ENCODE measurements at regions not wholly inside any gene's neighbourhood (a gene's known extent, or its start where the extent isn't known, plus 50 kb on each side); places are given as distances from the start of the nearest gene placed in this dataset.

DNA sequence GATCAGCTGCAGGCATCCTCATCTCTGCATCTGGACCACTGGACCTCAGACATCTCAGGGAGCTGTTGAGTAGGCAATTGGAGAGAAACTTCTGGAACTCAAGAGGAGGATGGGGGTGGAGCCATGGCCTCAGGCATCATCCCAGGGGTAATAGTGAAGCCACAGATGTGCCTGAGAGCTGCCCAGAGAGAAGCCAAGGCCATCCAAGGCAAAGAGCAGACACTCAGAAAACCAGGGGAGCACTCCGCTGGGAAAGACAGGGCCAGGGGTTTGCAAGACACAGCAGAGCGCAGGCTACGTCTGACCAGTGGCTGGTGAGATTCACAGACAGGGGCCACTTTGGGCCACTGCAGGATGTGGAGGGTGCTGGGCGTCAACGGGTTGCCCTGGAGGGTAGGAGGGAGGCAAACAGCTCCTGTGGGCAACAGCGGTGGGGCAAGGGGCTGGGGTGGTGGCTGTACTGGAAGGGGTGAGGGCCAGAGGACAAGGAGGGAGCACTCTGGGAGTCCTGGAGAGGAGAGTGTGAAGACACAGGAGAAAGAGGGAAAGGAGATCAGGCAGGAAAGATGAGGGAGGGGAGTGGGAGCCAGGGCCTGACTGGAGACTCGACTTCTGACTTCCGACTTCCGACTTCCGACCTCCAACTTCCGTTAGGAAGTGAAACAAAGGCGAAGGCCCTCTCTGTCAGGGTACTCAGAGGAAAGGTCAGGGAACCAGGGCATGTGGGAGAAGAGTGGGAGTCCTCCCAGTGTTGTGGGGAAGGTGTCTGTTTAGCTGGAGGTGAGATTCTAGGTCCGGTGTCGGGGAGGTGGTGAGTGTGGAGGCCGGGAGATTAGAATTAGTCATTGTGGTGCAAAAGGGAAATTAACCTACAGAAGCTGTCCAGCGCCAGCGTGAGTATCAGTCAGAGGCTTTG is 69.7 kb upstream of the ANTXRL start (continued):
- TF ChIP-seq, protein P1, sequence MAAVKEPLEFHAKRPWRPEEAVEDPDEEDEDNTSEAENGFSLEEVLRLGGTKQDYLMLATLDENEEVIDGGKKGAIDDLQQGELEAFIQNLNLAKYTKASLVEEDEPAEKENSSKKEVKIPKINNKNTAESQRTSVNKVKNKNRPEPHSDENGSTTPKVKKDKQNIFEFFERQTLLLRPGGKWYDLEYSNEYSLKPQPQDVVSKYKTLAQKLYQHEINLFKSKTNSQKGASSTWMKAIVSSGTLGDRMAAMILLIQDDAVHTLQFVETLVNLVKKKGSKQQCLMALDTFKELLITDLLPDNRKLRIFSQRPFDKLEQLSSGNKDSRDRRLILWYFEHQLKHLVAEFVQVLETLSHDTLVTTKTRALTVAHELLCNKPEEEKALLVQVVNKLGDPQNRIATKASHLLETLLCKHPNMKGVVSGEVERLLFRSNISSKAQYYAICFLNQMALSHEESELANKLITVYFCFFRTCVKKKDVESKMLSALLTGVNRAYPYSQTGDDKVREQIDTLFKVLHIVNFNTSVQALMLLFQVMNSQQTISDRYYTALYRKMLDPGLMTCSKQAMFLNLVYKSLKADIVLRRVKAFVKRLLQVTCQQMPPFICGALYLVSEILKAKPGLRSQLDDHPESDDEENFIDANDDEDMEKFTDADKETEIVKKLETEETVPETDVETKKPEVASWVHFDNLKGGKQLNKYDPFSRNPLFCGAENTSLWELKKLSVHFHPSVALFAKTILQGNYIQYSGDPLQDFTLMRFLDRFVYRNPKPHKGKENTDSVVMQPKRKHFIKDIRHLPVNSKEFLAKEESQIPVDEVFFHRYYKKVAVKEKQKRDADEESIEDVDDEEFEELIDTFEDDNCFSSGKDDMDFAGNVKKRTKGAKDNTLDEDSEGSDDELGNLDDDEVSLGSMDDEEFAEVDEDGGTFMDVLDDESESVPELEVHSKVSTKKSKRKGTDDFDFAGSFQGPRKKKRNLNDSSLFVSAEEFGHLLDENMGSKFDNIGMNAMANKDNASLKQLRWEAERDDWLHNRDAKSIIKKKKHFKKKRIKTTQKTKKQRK (IDR thresholded peaks at IDR 0.05; ENCODE audit: borderline replicate concordance, low read depth, low read length), result no peak
- TF ChIP-seq, protein P2, sequence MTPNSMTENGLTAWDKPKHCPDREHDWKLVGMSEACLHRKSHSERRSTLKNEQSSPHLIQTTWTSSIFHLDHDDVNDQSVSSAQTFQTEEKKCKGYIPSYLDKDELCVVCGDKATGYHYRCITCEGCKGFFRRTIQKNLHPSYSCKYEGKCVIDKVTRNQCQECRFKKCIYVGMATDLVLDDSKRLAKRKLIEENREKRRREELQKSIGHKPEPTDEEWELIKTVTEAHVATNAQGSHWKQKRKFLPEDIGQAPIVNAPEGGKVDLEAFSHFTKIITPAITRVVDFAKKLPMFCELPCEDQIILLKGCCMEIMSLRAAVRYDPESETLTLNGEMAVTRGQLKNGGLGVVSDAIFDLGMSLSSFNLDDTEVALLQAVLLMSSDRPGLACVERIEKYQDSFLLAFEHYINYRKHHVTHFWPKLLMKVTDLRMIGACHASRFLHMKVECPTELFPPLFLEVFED (CRISPR knock-in tag; conservative IDR thresholded peaks at IDR 0.05), result peak; percentile 93; the same call in 1 of the 2 replicates
- no peak for TF ChIP-seq ETS2 (tag; IDR thresholded peaks at IDR 0.05; ENCODE audit: borderline replicate concordance, poor library complexity, severe bottlenecking)
- TF ChIP-seq E2F3 (CRISPR knock-in tag; IDR thresholded peaks at IDR 0.05), result no peak
- TF ChIP-seq, protein P3, sequence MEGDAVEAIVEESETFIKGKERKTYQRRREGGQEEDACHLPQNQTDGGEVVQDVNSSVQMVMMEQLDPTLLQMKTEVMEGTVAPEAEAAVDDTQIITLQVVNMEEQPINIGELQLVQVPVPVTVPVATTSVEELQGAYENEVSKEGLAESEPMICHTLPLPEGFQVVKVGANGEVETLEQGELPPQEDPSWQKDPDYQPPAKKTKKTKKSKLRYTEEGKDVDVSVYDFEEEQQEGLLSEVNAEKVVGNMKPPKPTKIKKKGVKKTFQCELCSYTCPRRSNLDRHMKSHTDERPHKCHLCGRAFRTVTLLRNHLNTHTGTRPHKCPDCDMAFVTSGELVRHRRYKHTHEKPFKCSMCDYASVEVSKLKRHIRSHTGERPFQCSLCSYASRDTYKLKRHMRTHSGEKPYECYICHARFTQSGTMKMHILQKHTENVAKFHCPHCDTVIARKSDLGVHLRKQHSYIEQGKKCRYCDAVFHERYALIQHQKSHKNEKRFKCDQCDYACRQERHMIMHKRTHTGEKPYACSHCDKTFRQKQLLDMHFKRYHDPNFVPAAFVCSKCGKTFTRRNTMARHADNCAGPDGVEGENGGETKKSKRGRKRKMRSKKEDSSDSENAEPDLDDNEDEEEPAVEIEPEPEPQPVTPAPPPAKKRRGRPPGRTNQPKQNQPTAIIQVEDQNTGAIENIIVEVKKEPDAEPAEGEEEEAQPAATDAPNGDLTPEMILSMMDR (IDR thresholded peaks at IDR 0.05 in 2 of 3, conservative IDR thresholded peaks at IDR 0.05 in 1 of 3; ENCODE audit: insufficient read depth in 2 of 3, low read depth in 1 of 3, low read length in 3 of 3), result no peak
- TF ChIP-seq, protein P4, sequence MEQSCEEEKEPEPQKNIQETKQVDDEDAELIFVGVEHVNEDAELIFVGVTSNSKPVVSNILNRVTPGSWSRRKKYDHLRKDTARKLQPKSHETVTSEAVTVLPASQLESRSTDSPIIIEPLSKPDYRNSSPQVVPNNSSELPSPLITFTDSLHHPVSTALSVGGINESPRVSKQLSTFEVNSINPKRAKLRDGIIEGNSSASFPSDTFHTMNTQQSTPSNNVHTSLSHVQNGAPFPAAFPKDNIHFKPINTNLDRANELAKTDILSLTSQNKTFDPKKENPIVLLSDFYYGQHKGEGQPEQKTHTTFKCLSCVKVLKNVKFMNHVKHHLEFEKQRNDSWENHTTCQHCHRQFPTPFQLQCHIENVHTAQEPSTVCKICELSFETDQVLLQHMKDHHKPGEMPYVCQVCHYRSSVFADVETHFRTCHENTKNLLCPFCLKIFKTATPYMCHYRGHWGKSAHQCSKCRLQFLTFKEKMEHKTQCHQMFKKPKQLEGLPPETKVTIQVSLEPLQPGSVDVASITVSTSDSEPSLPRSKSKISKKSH (CRISPR knock-in tag; IDR thresholded peaks at IDR 0.05), result no peak
- no peak for TF ChIP-seq FUS (optimal IDR thresholded peaks at IDR 0.05; ENCODE audit: low read depth, low read length)
- 0 out of 2 replicates have a peak, but pooled peaks have one; percentile 19 for TF ChIP-seq ZBTB17 (CRISPR knock-in tag; IDR thresholded peaks at IDR 0.05)
- TF ChIP-seq ZEB2 (IDR thresholded peaks at IDR 0.05), result peak; percentile 97
- TF ChIP-seq, protein P5, sequence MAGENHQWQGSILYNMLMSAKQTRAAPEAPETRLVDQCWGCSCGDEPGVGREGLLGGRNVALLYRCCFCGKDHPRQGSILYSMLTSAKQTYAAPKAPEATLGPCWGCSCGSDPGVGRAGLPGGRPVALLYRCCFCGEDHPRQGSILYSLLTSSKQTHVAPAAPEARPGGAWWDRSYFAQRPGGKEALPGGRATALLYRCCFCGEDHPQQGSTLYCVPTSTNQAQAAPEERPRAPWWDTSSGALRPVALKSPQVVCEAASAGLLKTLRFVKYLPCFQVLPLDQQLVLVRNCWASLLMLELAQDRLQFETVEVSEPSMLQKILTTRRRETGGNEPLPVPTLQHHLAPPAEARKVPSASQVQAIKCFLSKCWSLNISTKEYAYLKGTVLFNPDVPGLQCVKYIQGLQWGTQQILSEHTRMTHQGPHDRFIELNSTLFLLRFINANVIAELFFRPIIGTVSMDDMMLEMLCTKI (IDR thresholded peaks at IDR 0.05; ENCODE audit: partially characterized antibody), result no peak
- no peak for TF ChIP-seq CAMTA2 (CRISPR knock-in tag; conservative IDR thresholded peaks at IDR 0.05)
- TF ChIP-seq ZNF778 (CRISPR knock-in tag; IDR thresholded peaks at IDR 0.05), result no peak
- TF ChIP-seq, protein P6, sequence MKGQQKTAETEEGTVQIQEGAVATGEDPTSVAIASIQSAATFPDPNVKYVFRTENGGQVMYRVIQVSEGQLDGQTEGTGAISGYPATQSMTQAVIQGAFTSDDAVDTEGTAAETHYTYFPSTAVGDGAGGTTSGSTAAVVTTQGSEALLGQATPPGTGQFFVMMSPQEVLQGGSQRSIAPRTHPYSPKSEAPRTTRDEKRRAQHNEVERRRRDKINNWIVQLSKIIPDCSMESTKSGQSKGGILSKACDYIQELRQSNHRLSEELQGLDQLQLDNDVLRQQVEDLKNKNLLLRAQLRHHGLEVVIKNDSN (CRISPR knock-in tag; IDR thresholded peaks at IDR 0.05), result no peak
- no peak for TF ChIP-seq ZNF174 (CRISPR knock-in tag; IDR thresholded peaks at IDR 0.05)
- TF ChIP-seq MAFK (IDR thresholded peaks at IDR 0.05; ENCODE audit: low read length), result peak; percentile 40; the same call in 1 of the 2 replicates
- TF ChIP-seq CCNT2 (IDR thresholded peaks at IDR 0.05; ENCODE audit: borderline replicate concordance, extremely low read depth, insufficient read length, low read depth, low read length), result peak; percentile 58

Measured in K562 (cell line).